ENCODE measurements at regions not wholly inside any gene's neighbourhood (a gene's known extent, or its start where the extent isn't known, plus 50 kb on each side); places are given as distances from the start of the nearest gene placed in this dataset.

DNA sequence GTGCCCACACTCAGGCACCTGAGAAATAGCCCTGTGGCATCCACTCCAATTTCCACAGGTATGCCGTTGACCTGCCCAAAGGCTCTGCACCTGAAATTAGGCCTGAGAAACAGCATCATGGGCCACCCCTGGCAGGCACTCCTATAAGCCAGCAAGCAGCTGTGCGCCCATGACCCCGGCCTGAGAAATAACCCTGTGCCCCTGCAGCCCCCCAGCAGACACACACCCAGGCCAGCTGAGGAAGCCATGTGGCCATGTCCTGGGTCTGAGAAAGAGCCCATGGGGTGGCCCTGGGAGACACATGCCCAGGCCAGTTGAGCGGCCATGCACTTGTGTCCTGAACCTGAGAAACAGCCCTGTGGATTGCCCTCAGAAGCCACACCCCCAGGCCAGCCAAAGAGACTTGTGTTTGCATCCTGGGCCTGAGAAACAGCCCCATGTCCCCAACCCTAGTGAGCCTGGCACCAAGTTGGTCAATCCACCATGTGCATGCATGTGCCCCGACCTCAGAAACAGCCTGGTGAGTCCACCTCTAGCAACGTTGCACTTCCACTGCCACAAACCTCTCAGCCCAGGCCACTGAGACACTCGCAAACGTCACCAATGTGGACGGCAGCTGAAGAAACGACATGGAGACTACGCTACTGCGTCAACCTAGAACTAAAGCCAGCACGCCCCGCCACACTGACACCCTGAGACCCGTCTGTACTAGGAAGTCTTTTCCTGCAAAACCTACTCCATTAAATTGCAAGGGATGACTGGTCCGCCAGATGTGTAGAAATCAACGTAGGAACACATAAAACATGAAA is 411.9 kb downstream of the TMEM121 start:
- no peak overlapping the region for H3K27ac ChIP-seq (ENCODE audit: low read length in 2 of 2)
- no peaks in the 10 kb centered on the region for H4K20me1 ChIP-seq (ENCODE audit: control insufficient read depth, insufficient read depth, low read length, poor library complexity, severe bottlenecking)
- Mint-ChIP-seq H3K9me3 (ENCODE audit: insufficient read depth) (no peaks in the 10 kb centered on the region), H3K4me3 (no peak overlapping the region), H3K27ac (no peak overlapping the region), H3K4me1 (peaks cover 11% of the 10 kb centered on the region), H3K27me3 (no peaks in the 10 kb centered on the region)
- 43% methylated on average over 1 of the region's 17 CpGs for WGBS (ENCODE audit: insufficient coverage)
- no peaks in the 10 kb centered on the region for H3K36me3 ChIP-seq (replicated peaks in 1 of 2; ENCODE audit: control extremely low read depth in 1 of 2, control insufficient read depth in 1 of 2, extremely low read depth in 1 of 2, insufficient read depth in 2 of 2, low read length in 1 of 2)
- no peak overlapping the region for H3K9ac ChIP-seq (ENCODE audit: low read length)
- DNase-seq: no peak
- H3K27me3 ChIP-seq (replicated peaks in 1 of 4; ENCODE audit: control extremely low read depth in 1 of 4, control insufficient read depth in 3 of 4, insufficient read depth in 4 of 4, low read length in 3 of 4): no peaks in the 10 kb centered on the region
- no peak for ATAC-seq (ENCODE audit: low read depth)
- TF ChIP-seq EZH2 (IDR thresholded peaks at IDR 0.05; ENCODE audit: borderline replicate concordance, insufficient read depth, low read depth, low read length, poor library complexity, severe bottlenecking): no peak
- TF ChIP-seq CTCF (IDR thresholded peaks at IDR 0.05): no peak
- no peak overlapping the region for H3K4me2 ChIP-seq (replicated peaks; ENCODE audit: low read depth, low read length, poor library complexity, severe bottlenecking)
- intact Hi-C loops (cut with micrococcal nuclease): no loop called here
- peaks cover 4 to 22% of the 10 kb centered on the region in 2 donors for H3K4me1 ChIP-seq (ENCODE audit: control insufficient read depth in 2 of 2, insufficient read depth in 2 of 2, low read length in 2 of 2)
- peaks cover 2 to 37% (median 9%) of the 10 kb centered on the region in 3 donors for H3K9me3 ChIP-seq (ENCODE audit: control extremely low read depth in 1 of 3, control insufficient read depth in 2 of 3, insufficient read depth in 1 of 3, low read length in 2 of 3)
- no peak overlapping the region for H2AFZ ChIP-seq (ENCODE audit: insufficient read depth, low read depth, low read length, poor library complexity, severe bottlenecking)
- no peak overlapping the region for H3K4me3 ChIP-seq (ENCODE audit: control extremely low read depth in 1 of 5, extremely low read depth in 1 of 5, insufficient read depth in 1 of 5, low read depth in 2 of 5, low read length in 4 of 5)
- POLR2A ChIA-PET: no interaction called here
- no peaks in the 10 kb centered on the region for H3K79me2 ChIP-seq (ENCODE audit: control insufficient read depth, insufficient read depth, low read length)
- CTCF ChIA-PET: interaction anchor here (2.4 kb wide), 1 partner anchor 8 kb away, joined by 6 read pairs; no protein-coding TSS in a partner anchor

DNA sequence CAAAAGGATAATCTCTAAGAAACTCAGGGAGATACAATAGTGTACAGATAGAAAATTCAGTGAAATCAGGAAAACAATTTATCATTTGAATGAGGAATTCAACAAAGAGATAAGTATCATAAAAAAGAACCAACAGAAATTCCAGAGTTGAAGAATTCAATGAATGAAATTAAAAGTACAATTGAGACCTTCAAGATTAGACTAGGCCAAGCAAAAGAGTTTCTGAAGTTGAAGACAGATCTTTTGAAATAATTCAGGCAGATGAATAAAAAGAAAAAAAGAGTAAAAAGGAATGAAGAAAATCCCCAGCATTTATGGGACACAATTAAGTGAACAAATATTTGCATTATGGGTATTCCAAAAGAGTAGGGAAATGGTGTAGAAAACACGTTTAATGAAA is 412.6 kb downstream of the TMEM121 start:
- no peak overlapping the region for H3K4me3 Mint-ChIP-seq
- no CpG with 5 or more reads among the region's 1 CpG for WGBS (ENCODE audit: insufficient coverage)

More for the DNA sequence above, 412.6 kb downstream of the TMEM121 start:
- H3K27me3 ChIP-seq (replicated peaks in 1 of 4; ENCODE audit: control extremely low read depth in 1 of 4, control insufficient read depth in 3 of 4, insufficient read depth in 4 of 4, low read length in 3 of 4): no peaks in the 10 kb centered on the region
- H3K27ac ChIP-seq (ENCODE audit: low read length in 2 of 2): no peak overlapping the region
- CTCF ChIA-PET: no interaction called here
- no peak overlapping the region for H3K4me2 ChIP-seq (replicated peaks; ENCODE audit: low read depth, low read length, poor library complexity, severe bottlenecking)
- H2AFZ ChIP-seq (ENCODE audit: insufficient read depth, low read depth, low read length, poor library complexity, severe bottlenecking): no peak overlapping the region
- POLR2A ChIA-PET: interaction anchor here (0.7 kb wide), 1 partner anchor 28 kb away, joined by 8 read pairs; no protein-coding TSS in a partner anchor
- DNase-seq (no peak), ATAC-seq (ENCODE audit: low read depth) (no peak)
- no peaks in the 10 kb centered on the region for H3K79me2 ChIP-seq (ENCODE audit: control insufficient read depth, insufficient read depth, low read length)
- no peaks in the 10 kb centered on the region for H3K9me3 Mint-ChIP-seq (ENCODE audit: insufficient read depth)
- no peaks in the 10 kb centered on the region for H4K20me1 ChIP-seq (ENCODE audit: control insufficient read depth, insufficient read depth, low read length, poor library complexity, severe bottlenecking)
- H3K9ac ChIP-seq (ENCODE audit: low read length): no peak overlapping the region
- H3K36me3 ChIP-seq (replicated peaks in 1 of 2; ENCODE audit: control extremely low read depth in 1 of 2, control insufficient read depth in 1 of 2, extremely low read depth in 1 of 2, insufficient read depth in 2 of 2, low read length in 1 of 2): no peaks in the 10 kb centered on the region
- no peak overlapping the region for H3K4me3 ChIP-seq (ENCODE audit: control extremely low read depth in 1 of 5, extremely low read depth in 1 of 5, insufficient read depth in 1 of 5, low read depth in 2 of 5, low read length in 4 of 5)
- H3K4me1 Mint-ChIP-seq: peaks cover 11% of the 10 kb centered on the region
- peaks cover 2 to 36% (median 9%) of the 10 kb centered on the region in 3 donors for H3K9me3 ChIP-seq (ENCODE audit: control extremely low read depth in 1 of 3, control insufficient read depth in 2 of 3, insufficient read depth in 1 of 3, low read length in 2 of 3)
- H3K27me3 Mint-ChIP-seq: no peaks in the 10 kb centered on the region
- no peak overlapping the region for H3K27ac Mint-ChIP-seq
- H3K4me1 ChIP-seq (ENCODE audit: control insufficient read depth in 2 of 2, insufficient read depth in 2 of 2, low read length in 2 of 2): peaks cover 4 to 19% of the 10 kb centered on the region in 2 donors
- intact Hi-C loops (cut with micrococcal nuclease): no loop called here
- TF ChIP-seq CTCF (IDR thresholded peaks at IDR 0.05) (no peak), EZH2 (IDR thresholded peaks at IDR 0.05; ENCODE audit: borderline replicate concordance, insufficient read depth, low read depth, low read length, poor library complexity, severe bottlenecking) (no peak)
